Astrocyte (in vitro differentiated cells and primary cell): ENCODE measurements at regions not wholly inside any gene's neighbourhood (a gene's known extent, or its start where the extent isn't known, plus 50 kb on each side); places are given as distances from the start of the nearest gene placed in this dataset.

ENCODE experiments used
- DNase-seq: peaks from one replicate; pipeline ENCODE4 v3.0.0-alpha.2; 2010; ENCODE audit warnings: low read depth
- FAIRE-seq: peaks from 2 replicates; lab custom pipeline; 2011; peaks lifted over from hg19 to GRCh38; lab: Jason Lieb, UNC
- H2AFZ ChIP-seq: 2 replicates; pipeline ENCODE4 v1.6.0; 2012; ENCODE audit warnings: low read depth, low read length, inconsistent platforms
- H3K27ac ChIP-seq: 2 replicates; pipeline ENCODE4 v1.5.1; 2011; ENCODE audit warnings: low read depth, low read length, inconsistent platforms
- H3K27me3 ChIP-seq: 2 replicates; pipeline ENCODE4 v1.6.0; 2011; ENCODE audit warnings: low read length, inconsistent platforms; ENCODE audit not compliant: insufficient read depth
- H3K36me3 ChIP-seq: 2 replicates; pipeline ENCODE4 v1.5.1; 2011; ENCODE audit warnings: low read length, inconsistent platforms; ENCODE audit not compliant: insufficient read depth
- H3K4me1 ChIP-seq: 2 replicates; pipeline ENCODE4 v1.5.1; 2011; ENCODE audit warnings: low read length, inconsistent platforms; ENCODE audit not compliant: insufficient read depth
- H3K4me2 ChIP-seq: 2 replicates; pipeline ENCODE4 v1.6.0; 2012; ENCODE audit warnings: low read length, inconsistent platforms
- H3K4me3 ChIP-seq: 2 replicates; pipeline ENCODE4 v1.5.1; 2011; ENCODE audit warnings: low read depth, mild to moderate bottlenecking, low read length, inconsistent platforms; ENCODE audit not compliant: insufficient read depth
- H3K79me2 ChIP-seq: 2 replicates; pipeline ENCODE4 v1.6.0; 2012; ENCODE audit warnings: mild to moderate bottlenecking, low read length, inconsistent platforms; ENCODE audit not compliant: insufficient read depth
- H3K9ac ChIP-seq: 2 replicates; pipeline ENCODE4 v1.6.0; 2012; ENCODE audit warnings: mild to moderate bottlenecking, low read length, inconsistent platforms
- H3K9me3 ChIP-seq: 2 replicates; pipeline ENCODE4 v1.5.1; 2012; ENCODE audit warnings: low read depth, mild to moderate bottlenecking, low read length, inconsistent platforms; ENCODE audit not compliant: insufficient read depth
- H4K20me1 ChIP-seq: 2 replicates; pipeline ENCODE4 v1.6.0; 2012; ENCODE audit warnings: low read length, inconsistent platforms; ENCODE audit not compliant: insufficient read depth
- H3K27ac Mint-ChIP-seq: one replicate; pipeline ENCODE4 v1.8.0; 2021; ENCODE audit warnings: mild to moderate bottlenecking, mixed read lengths; ENCODE audit not compliant: unreplicated experiment
- H3K27me3 Mint-ChIP-seq: one replicate; pipeline ENCODE4 v1.8.0; 2021; ENCODE audit warnings: low read depth, mixed read lengths; ENCODE audit not compliant: unreplicated experiment
- H3K36me3 Mint-ChIP-seq: one replicate; pipeline ENCODE4 v1.8.0; 2021; ENCODE audit warnings: low read depth, mixed read lengths; ENCODE audit not compliant: unreplicated experiment
- H3K4me1 Mint-ChIP-seq: one replicate; pipeline ENCODE4 v1.8.0; 2021; ENCODE audit warnings: low read depth, mixed read lengths; ENCODE audit not compliant: unreplicated experiment
- H3K4me3 Mint-ChIP-seq: one replicate; pipeline ENCODE4 v1.8.0; 2021; ENCODE audit warnings: mild to moderate bottlenecking, moderate library complexity, mixed read lengths; ENCODE audit not compliant: unreplicated experiment
- H3K9me3 Mint-ChIP-seq: one replicate; pipeline ENCODE4 v1.8.0; 2021; ENCODE audit warnings: mild to moderate bottlenecking, mixed read lengths; ENCODE audit not compliant: unreplicated experiment
- CTCF ChIP-seq: IDR thresholded peaks from 2 replicates; pipeline ENCODE4 v1.5.1; 2011; ENCODE audit warnings: low read depth, mild to moderate bottlenecking, inconsistent platforms, low read length, moderate library complexity; ENCODE audit not compliant: insufficient read depth
- EZH2 ChIP-seq: IDR thresholded peaks from 2 replicates; pipeline ENCODE4 v1.6.1; 2012; ENCODE audit warnings: mild to moderate bottlenecking, low read length, inconsistent platforms; ENCODE audit not compliant: insufficient read depth

GRCh38 chr9:1515557-1515956, 465.4 kb downstream of the DMRT2 start:
- no peak overlapping the region for H3K27ac Mint-ChIP-seq

GRCh38 chr9:1521547-1521946, 471.4 kb downstream of the DMRT2 start:
- FAIRE-seq (no peak), DNase-seq (no peak)
- no peaks in the 10 kb centered on the region for H3K9me3 Mint-ChIP-seq

More at GRCh38 chr9:1515557-1515956, 465.4 kb downstream of the DMRT2 start:
- H3K79me2 ChIP-seq = no peaks in the 10 kb centered on the region
- Mint-ChIP-seq H3K4me1 (no peaks in the 10 kb centered on the region), H3K4me3 (no peak overlapping the region), H3K27me3 (peaks cover 13% of the 10 kb centered on the region), H3K36me3 (no peaks in the 10 kb centered on the region), H3K9me3 (peaks cover 2% of the 10 kb centered on the region)
- no peaks in the 10 kb centered on the region for H4K20me1 ChIP-seq
- no peak overlapping the region for H3K27ac ChIP-seq
- H3K4me3 ChIP-seq = no peak overlapping the region
- FAIRE-seq = no peak
- no peaks in the 10 kb centered on the region for H3K4me1 ChIP-seq
- H3K4me2 ChIP-seq = no peak overlapping the region
- DNase-seq = no peak
- H3K36me3 ChIP-seq = no peaks in the 10 kb centered on the region
- H2AFZ ChIP-seq = no peak overlapping the region
- peaks cover 2% of the 10 kb centered on the region for H3K9me3 ChIP-seq
- no peaks in the 10 kb centered on the region for H3K27me3 ChIP-seq
- TF ChIP-seq EZH2 (no peak), CTCF (no peak)
- no peak overlapping the region for H3K9ac ChIP-seq

More at GRCh38 chr9:1521547-1521946, 471.4 kb downstream of the DMRT2 start:
- Histone ChIP-seq H3K9ac (no peak overlapping the region), H3K79me2 (no peaks in the 10 kb centered on the region), H3K27ac (no peak overlapping the region), H3K36me3 (no peaks in the 10 kb centered on the region), H2AFZ (no peak overlapping the region), H4K20me1 (no peaks in the 10 kb centered on the region), H3K4me2 (no peak overlapping the region), H3K27me3 (no peaks in the 10 kb centered on the region), H3K4me1 (no peaks in the 10 kb centered on the region), H3K9me3 (no peaks in the 10 kb centered on the region), H3K4me3 (no peak overlapping the region)
- Mint-ChIP-seq H3K36me3 (no peaks in the 10 kb centered on the region), H3K4me3 (no peak overlapping the region), H3K27me3 (peaks cover 5% of the 10 kb centered on the region), H3K27ac (no peak overlapping the region), H3K4me1 (no peaks in the 10 kb centered on the region)
- TF ChIP-seq EZH2 (no peak), CTCF (no peak)
